GM12892 (cell line): ENCODE measurements at regions not wholly inside any gene's neighbourhood (a gene's known extent, or its start where the extent isn't known, plus 50 kb on each side); places are given as distances from the start of the nearest gene placed in this dataset.
A peak's percentile ranks its signal among the peaks of the same experiment; 100 is the strongest.
"Not testable (repeated sequence)": the region's sequence is repeated elsewhere in the genome, so short reads cannot be mapped to it uniquely, and the experiment has no call there.

Experiments used
- DNase-seq: peaks from one replicate; pipeline ENCODE4 v3.0.0; 2011; ENCODE audit not compliant: insufficient read length
- FAIRE-seq: peaks from 2 replicates; lab custom pipeline; 2011; peaks lifted over from hg19 to GRCh38; lab: Jason Lieb, UNC
- POLR2A ChIP-seq: IDR thresholded peaks from 2 replicates; pipeline ENCODE4 v1.6.1; 2011; ENCODE audit warnings: low read depth, low read length, control low read depth
- POLR2AphosphoS5 ChIP-seq: IDR thresholded peaks from 2 replicates; pipeline ENCODE4 v1.6.1; 2011; ENCODE audit warnings: low read depth, low read length, control low read depth
- TAF1 ChIP-seq: IDR thresholded peaks from 2 replicates; pipeline ENCODE4 v1.6.1; 2011; ENCODE audit warnings: low read depth, mild to moderate bottlenecking, control low read depth, low read length, borderline replicate concordance

GRCh38 chr9:71333321-71333720, 211.9 kb upstream of the TRPM3 start:
- no peak for TF ChIP-seq TAF1
- TF ChIP-seq POLR2A, result no peak
- no peak for TF ChIP-seq POLR2AphosphoS5
- FAIRE-seq (no peak), DNase-seq (no peak)

- FAIRE-seq (no peak), DNase-seq (no peak)
- no peak for TF ChIP-seq POLR2A
- no peak for TF ChIP-seq TAF1
Observed at GRCh38 chr9:71331603-71332002, 210.2 kb upstream of the TRPM3 start.

GRCh38 chr9:71329873-71330272, 208.5 kb upstream of the TRPM3 start:
- no peak for DNase-seq
- no peak for FAIRE-seq
- TF ChIP-seq POLR2AphosphoS5 (no peak), POLR2A (no peak), TAF1 (no peak)

GRCh38 chr9:71326360-71326759, 204.9 kb upstream of the TRPM3 start:
- no peak for DNase-seq
- TF ChIP-seq TAF1, result no peak
- TF ChIP-seq POLR2A, result no peak
- TF ChIP-seq POLR2AphosphoS5, result no peak
- no peak for FAIRE-seq

GRCh38 chr9:71323357-71323756, 201.9 kb upstream of the TRPM3 start:
- FAIRE-seq (no peak), DNase-seq (no peak)
- no peak for TF ChIP-seq POLR2AphosphoS5
- no peak for TF ChIP-seq TAF1
- TF ChIP-seq POLR2A, result no peak

GRCh38 chr9:71322311-71322710, 200.9 kb upstream of the TRPM3 start:
- FAIRE-seq, result no peak
- TF ChIP-seq POLR2A, result no peak
- no peak for TF ChIP-seq TAF1
- no peak for TF ChIP-seq POLR2AphosphoS5
- no peak for DNase-seq

- DNase-seq (no peak), FAIRE-seq (no peak)
- TF ChIP-seq POLR2AphosphoS5 (no peak), TAF1 (no peak), POLR2A (no peak)
Observed at GRCh38 chr9:71308454-71308853, 187.0 kb upstream of the TRPM3 start.

- FAIRE-seq (no peak), DNase-seq (no peak)
- TF ChIP-seq POLR2A (no peak), POLR2AphosphoS5 (no peak), TAF1 (no peak)
Observed at GRCh38 chr9:71306134-71306533, 184.7 kb upstream of the TRPM3 start.

GRCh38 chr9:71303351-71303750, 181.9 kb upstream of the TRPM3 start:
- FAIRE-seq (no peak), DNase-seq (no peak)
- TF ChIP-seq TAF1 (no peak), POLR2A (no peak), POLR2AphosphoS5 (no peak)

GRCh38 chr9:71302776-71303175, 181.4 kb upstream of the TRPM3 start:
- FAIRE-seq (no peak), DNase-seq (no peak)
- TF ChIP-seq POLR2A, result no peak
- TF ChIP-seq TAF1, result no peak
- no peak for TF ChIP-seq POLR2AphosphoS5

- no peak for FAIRE-seq
- TF ChIP-seq POLR2A, result no peak
- no peak for DNase-seq
Observed at GRCh38 chr9:71295928-71296327, 174.5 kb upstream of the TRPM3 start.

GRCh38 chr9:71286146-71286545, 164.7 kb upstream of the TRPM3 start:
- no peak for DNase-seq
- no peak for TF ChIP-seq TAF1
- no peak for TF ChIP-seq POLR2AphosphoS5
- TF ChIP-seq POLR2A, result no peak
- FAIRE-seq, result no peak

GRCh38 chr9:71285191-71285656, 163.8 kb upstream of the TRPM3 start:
- FAIRE-seq (peak; percentile 5), DNase-seq (no peak)
- TF ChIP-seq TAF1 (no peak), POLR2AphosphoS5 (no peak)

- not testable (repeated sequence) for DNase-seq, FAIRE-seq
Observed at GRCh38 chr9:71282116-71282515, 160.7 kb upstream of the TRPM3 start.
